ENCODE measurements at regions not wholly inside any gene's neighbourhood (a gene's known extent, or its start where the extent isn't known, plus 50 kb on each side); places are given as distances from the start of the nearest gene placed in this dataset.

DNA sequence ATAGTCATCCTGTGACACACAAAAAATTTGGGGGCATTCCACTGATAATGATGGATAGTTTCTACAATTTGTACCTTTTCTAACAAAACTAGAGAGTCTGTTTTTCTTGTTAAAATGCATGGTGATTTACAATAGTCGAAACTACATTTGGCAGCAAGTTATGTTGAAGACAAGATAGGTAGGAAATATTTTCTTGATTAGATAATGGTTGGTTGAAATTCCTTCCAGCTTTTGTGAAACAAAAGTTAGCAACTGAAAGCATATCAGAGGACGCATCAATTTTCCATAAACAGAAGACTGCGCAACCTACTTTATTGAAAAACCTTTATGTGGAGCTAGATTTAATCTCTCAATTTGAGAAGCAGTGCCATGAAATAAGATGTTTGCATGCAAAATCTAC lies 155.8 kb upstream of the GLI3 start:
- no peak for TF ChIP-seq EZH2 (IDR thresholded peaks at IDR 0.05; ENCODE audit: borderline replicate concordance, low read depth, low read length, severe bottlenecking)
- TF ChIP-seq, protein P1, sequence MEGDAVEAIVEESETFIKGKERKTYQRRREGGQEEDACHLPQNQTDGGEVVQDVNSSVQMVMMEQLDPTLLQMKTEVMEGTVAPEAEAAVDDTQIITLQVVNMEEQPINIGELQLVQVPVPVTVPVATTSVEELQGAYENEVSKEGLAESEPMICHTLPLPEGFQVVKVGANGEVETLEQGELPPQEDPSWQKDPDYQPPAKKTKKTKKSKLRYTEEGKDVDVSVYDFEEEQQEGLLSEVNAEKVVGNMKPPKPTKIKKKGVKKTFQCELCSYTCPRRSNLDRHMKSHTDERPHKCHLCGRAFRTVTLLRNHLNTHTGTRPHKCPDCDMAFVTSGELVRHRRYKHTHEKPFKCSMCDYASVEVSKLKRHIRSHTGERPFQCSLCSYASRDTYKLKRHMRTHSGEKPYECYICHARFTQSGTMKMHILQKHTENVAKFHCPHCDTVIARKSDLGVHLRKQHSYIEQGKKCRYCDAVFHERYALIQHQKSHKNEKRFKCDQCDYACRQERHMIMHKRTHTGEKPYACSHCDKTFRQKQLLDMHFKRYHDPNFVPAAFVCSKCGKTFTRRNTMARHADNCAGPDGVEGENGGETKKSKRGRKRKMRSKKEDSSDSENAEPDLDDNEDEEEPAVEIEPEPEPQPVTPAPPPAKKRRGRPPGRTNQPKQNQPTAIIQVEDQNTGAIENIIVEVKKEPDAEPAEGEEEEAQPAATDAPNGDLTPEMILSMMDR (IDR thresholded peaks at IDR 0.05; ENCODE audit: borderline replicate concordance, extremely low read depth, low read length, poor library complexity, severe bottlenecking) = no peak

Data from DND-41 (cell line).